Large intestine (tissue), 3 donors: ENCODE measurements at regions not wholly inside any gene's neighbourhood (a gene's known extent, or its start where the extent isn't known, plus 50 kb on each side); places are given as distances from the start of the nearest gene placed in this dataset.
A peak's percentile ranks its signal among the peaks of the same experiment; 100 is the strongest.

ENCODE experiments used
- DNase-seq, 2 donors: peaks; one replicate each; pipeline versions ENCODE4 v3.0.0 to v3.0.0-alpha.2; 2013
- H3K27ac ChIP-seq: one replicate; pipeline ENCODE4 v1.5.1; 2013; ENCODE audit warnings: low read length
- H3K27me3 ChIP-seq: 2 replicates; pipeline ENCODE4 v1.6.1; 2013; ENCODE audit warnings: low read length; ENCODE audit not compliant: control insufficient read depth, insufficient read depth
- H3K36me3 ChIP-seq: 2 replicates; pipeline ENCODE4 v1.6.1; 2013; ENCODE audit warnings: low read length; ENCODE audit not compliant: control insufficient read depth, insufficient read depth
- H3K4me1 ChIP-seq: one replicate; pipeline ENCODE4 v1.6.1; 2013; ENCODE audit warnings: low read length; ENCODE audit not compliant: control insufficient read depth, insufficient read depth
- H3K4me3 ChIP-seq: one replicate; pipeline ENCODE4 v1.5.1; 2013; ENCODE audit warnings: low read length
- H3K9me3 ChIP-seq: one replicate; pipeline ENCODE4 v1.6.1; 2013; ENCODE audit warnings: mild to moderate bottlenecking, low read depth, low read length, moderate library complexity; ENCODE audit not compliant: control insufficient read depth
- WGBS: methylation state at CpG from one replicate; pipeline ENCODE4 v1.1.5; 2013; ENCODE audit warnings: low lambda C conversion rate; ENCODE audit not compliant: insufficient coverage; 5-methylcytosine and 5-hydroxymethylcytosine counted together

- DNase-seq: no peak
- H3K27ac ChIP-seq: no peak overlapping the region
- H3K27me3 ChIP-seq: no peaks in the 10 kb centered on the region
- H3K4me3 ChIP-seq: no peak overlapping the region
- no peaks in the 10 kb centered on the region for H3K36me3 ChIP-seq
- WGBS: no CpG with 5 or more reads among the region's 3 CpGs
- no peaks in the 10 kb centered on the region for H3K9me3 ChIP-seq
- no peaks in the 10 kb centered on the region for H3K4me1 ChIP-seq
Measured at GRCh38 chr6:4615891-4616290, 160.3 kb upstream of the CDYL start.

- no peak overlapping the region for H3K4me3 ChIP-seq
- DNase-seq: no peak
- no peaks in the 10 kb centered on the region for H3K27me3 ChIP-seq
- no peaks in the 10 kb centered on the region for H3K9me3 ChIP-seq
- no peaks in the 10 kb centered on the region for H3K36me3 ChIP-seq
- H3K27ac ChIP-seq: no peak overlapping the region
- no peaks in the 10 kb centered on the region for H3K4me1 ChIP-seq
- WGBS: no CpG with 5 or more reads among the region's 6 CpGs
Measured at GRCh38 chr6:4615231-4615630, 161.0 kb upstream of the CDYL start.

GRCh38 chr6:4614637-4615036, 161.6 kb upstream of the CDYL start:
- no peaks in the 10 kb centered on the region for H3K27me3 ChIP-seq
- H3K9me3 ChIP-seq: no peaks in the 10 kb centered on the region
- WGBS: 100% methylated on average over 1 of the region's 5 CpGs
- H3K4me3 ChIP-seq: no peak overlapping the region
- no peaks in the 10 kb centered on the region for H3K36me3 ChIP-seq
- no peak for DNase-seq
- H3K4me1 ChIP-seq: no peaks in the 10 kb centered on the region
- H3K27ac ChIP-seq: no peak overlapping the region

DNA sequence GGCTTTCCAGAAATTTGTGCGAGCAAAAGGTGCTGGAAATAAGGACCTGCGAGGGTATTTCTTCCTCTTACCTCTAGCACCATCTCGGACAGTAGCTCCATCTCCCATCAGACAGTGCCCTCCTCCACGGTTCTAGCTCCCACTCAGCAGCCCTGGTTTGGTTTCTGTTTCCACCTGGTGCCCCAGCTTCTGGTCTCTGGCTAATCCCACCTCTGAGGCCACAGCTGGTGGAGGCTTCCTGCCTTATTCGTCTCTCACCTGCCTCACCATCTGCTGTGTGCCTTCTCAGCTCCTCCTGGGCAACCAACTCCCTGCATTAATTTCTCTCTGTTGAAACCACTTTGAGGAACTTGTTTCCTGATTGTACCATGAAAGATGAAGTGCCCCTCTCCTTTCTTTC, 162.4 kb upstream of the CDYL start:
- Histone ChIP-seq H3K36me3 (no peaks in the 10 kb centered on the region), H3K27ac (no peak overlapping the region), H3K4me1 (no peaks in the 10 kb centered on the region), H3K9me3 (no peaks in the 10 kb centered on the region), H3K4me3 (no peak overlapping the region), H3K27me3 (no peaks in the 10 kb centered on the region)
- no peak for DNase-seq
- 93% methylated on average over 3 of the region's 5 CpGs for WGBS

DNA sequence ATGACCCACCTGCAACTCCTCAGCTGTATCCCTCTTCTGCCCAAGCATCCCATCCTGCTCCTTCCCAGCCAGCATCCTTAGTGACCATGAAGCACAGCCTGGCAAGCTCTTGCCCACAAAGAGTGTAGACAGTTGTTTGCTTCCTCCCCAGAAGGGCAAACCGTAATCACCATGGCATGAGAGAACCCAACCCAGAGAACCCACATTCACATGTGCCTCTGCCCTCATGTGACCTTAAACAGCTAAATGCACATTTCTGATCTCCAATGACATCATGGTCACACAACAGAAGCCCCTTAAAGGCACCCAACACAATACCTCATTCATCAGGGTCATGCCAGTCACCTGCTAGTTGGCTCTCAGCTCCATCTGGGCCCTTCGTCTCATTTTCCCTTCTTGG, 162.8 kb upstream of the CDYL start:
- H3K4me1 ChIP-seq: no peaks in the 10 kb centered on the region
- H3K27ac ChIP-seq: no peak overlapping the region
- no peaks in the 10 kb centered on the region for H3K9me3 ChIP-seq
- no peak overlapping the region for H3K4me3 ChIP-seq
- no peaks in the 10 kb centered on the region for H3K27me3 ChIP-seq
- H3K36me3 ChIP-seq: no peaks in the 10 kb centered on the region
- DNase-seq: no peak
- no CpG with 5 or more reads among the region's 2 CpGs for WGBS

DNA sequence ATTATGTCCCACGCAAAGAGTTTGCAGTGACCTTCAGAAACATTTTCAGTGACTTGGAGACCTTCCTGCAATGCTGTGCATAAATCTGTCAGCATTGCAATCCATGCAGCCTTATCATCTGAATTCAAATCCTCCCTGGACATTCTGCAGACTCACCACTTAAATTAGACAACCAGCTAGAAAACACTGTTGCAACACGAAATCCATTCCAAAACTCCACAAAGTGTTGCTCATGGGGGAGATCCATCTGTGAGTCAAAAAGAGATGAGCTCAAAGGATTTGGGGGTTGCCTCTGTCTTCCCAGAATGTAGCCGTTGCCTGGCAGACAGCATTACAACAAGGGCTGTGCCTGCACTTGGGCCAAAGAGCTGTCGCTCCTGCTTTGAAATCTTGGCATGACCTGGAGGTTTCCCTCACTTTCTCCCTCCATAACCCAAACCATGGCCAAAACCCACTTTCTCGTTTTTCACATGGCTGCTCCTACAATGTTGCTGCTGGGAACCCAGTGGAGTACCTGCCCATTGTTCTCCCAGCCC, 163.5 kb upstream of the CDYL start:
- no peak overlapping the region for H3K4me3 ChIP-seq
- no peaks in the 10 kb centered on the region for H3K9me3 ChIP-seq
- no peak overlapping the region for H3K27ac ChIP-seq
- H3K27me3 ChIP-seq: no peaks in the 10 kb centered on the region
- H3K4me1 ChIP-seq: no peaks in the 10 kb centered on the region
- no peaks in the 10 kb centered on the region for H3K36me3 ChIP-seq
- no CpG with 5 or more reads among the region's 5 CpGs for WGBS
- DNase-seq: no peak

GRCh38 chr6:4611429-4612129, 164.6 kb upstream of the CDYL start:
- no peaks in the 10 kb centered on the region for H3K9me3 ChIP-seq
- H3K36me3 ChIP-seq: no peaks in the 10 kb centered on the region
- no peak overlapping the region for H3K4me3 ChIP-seq
- WGBS: 58% methylated on average over 2 of the region's 9 CpGs
- H3K27me3 ChIP-seq: no peaks in the 10 kb centered on the region
- H3K4me1 ChIP-seq: no peaks in the 10 kb centered on the region
- peak; percentile 12 to 22 for DNase-seq
- no peak overlapping the region for H3K27ac ChIP-seq

DNA sequence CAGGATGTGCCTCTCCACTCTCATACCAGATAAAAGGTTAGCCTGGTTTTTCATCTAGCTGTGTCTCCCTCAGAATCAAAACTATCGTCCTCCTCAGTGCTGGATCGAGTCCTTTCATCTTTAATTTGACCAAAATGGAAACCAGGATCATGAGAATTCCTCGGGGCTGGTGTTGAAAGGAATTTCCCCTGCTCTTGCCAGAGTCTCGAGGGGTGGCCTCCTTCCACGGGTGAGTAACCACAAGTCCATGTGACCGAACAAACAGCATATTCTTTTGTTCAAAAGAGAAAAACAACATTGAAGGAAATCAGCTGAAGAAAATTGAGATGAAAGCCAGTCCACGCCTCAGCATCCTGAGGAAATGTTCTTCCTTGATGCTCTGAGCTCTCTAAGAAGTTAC, 165.9 kb upstream of the CDYL start:
- H3K9me3 ChIP-seq: no peaks in the 10 kb centered on the region
- DNase-seq: no peak
- WGBS: 100% methylated on average over 1 of the region's 7 CpGs

GRCh38 chr6:4608361-4609115, 167.7 kb upstream of the CDYL start:
- Histone ChIP-seq H3K9me3 (no peaks in the 10 kb centered on the region), H3K4me1 (no peaks in the 10 kb centered on the region), H3K27ac (no peak overlapping the region), H3K36me3 (no peaks in the 10 kb centered on the region), H3K27me3 (no peaks in the 10 kb centered on the region), H3K4me3 (no peak overlapping the region)
- no peak for DNase-seq
- WGBS: 100% methylated on average over 1 of the region's 23 CpGs

More for the DNA sequence above, 165.9 kb upstream of the CDYL start:
- Histone ChIP-seq H3K27ac (no peak overlapping the region), H3K4me3 (no peak overlapping the region), H3K36me3 (no peaks in the 10 kb centered on the region), H3K27me3 (no peaks in the 10 kb centered on the region), H3K4me1 (no peaks in the 10 kb centered on the region)

DNA sequence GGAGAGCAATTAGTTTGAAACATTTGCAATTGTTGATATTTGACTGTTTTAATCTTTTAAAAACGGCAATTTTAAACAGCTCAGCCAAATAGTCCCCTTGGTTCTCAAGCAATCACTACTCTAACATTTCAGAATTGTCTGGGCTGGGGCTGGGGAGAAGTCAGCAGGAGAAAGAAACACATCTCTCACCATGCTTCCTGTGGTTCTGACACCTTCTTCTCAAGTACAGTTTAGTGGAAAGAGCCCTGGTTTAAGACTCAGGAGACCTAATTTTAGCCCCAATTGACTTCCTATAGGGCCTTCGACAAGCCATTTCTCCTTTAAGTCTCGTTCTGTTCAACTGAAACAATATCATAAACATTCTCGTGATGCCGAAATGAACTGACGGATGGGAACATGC, 168.4 kb upstream of the CDYL start:
- H3K4me3 ChIP-seq: no peak overlapping the region
- H3K9me3 ChIP-seq: no peaks in the 10 kb centered on the region
- H3K27ac ChIP-seq: no peak overlapping the region
- no peaks in the 10 kb centered on the region for H3K27me3 ChIP-seq
- no peaks in the 10 kb centered on the region for H3K4me1 ChIP-seq
- no peak for DNase-seq
- WGBS: no CpG with 5 or more reads among the region's 6 CpGs
- H3K36me3 ChIP-seq: no peaks in the 10 kb centered on the region
